ENCODE measurements at regions not wholly inside any gene's neighbourhood (a gene's known extent, or its start where the extent isn't known, plus 50 kb on each side); places are given as distances from the start of the nearest gene placed in this dataset.

DNA sequence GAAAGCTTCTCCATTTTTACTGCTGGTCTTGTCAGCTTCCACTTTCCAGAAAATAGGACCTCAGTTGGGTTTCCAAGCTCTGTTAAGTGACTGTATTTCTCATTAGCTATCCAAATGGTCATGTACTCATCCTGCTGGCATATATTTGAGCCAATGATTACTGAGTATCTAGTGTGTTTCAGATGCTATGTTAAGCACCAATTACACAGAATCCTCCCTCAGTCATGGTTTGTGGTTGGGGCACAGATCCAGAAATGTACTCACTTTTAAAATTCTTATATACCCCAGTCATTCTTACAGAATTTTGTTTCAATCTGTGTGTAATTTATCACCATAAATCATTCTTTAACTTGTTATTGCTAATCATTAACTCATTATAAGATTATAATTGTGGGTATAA lies 362.3 kb upstream of the MTPN start:
- ChIA-PET CTCF (no interaction called here), POLR2A (no interaction called here)
- DNase-seq (ENCODE audit: low read depth, low spot score) = no peak
- H3K4me3 ChIP-seq (ENCODE audit: low read depth, low read length) = no peak overlapping the region
- TF ChIP-seq, protein P1, sequence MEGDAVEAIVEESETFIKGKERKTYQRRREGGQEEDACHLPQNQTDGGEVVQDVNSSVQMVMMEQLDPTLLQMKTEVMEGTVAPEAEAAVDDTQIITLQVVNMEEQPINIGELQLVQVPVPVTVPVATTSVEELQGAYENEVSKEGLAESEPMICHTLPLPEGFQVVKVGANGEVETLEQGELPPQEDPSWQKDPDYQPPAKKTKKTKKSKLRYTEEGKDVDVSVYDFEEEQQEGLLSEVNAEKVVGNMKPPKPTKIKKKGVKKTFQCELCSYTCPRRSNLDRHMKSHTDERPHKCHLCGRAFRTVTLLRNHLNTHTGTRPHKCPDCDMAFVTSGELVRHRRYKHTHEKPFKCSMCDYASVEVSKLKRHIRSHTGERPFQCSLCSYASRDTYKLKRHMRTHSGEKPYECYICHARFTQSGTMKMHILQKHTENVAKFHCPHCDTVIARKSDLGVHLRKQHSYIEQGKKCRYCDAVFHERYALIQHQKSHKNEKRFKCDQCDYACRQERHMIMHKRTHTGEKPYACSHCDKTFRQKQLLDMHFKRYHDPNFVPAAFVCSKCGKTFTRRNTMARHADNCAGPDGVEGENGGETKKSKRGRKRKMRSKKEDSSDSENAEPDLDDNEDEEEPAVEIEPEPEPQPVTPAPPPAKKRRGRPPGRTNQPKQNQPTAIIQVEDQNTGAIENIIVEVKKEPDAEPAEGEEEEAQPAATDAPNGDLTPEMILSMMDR (IDR thresholded peaks at IDR 0.05; ENCODE audit: insufficient read depth, low read length, missing control alignments) = no peak

DNA sequence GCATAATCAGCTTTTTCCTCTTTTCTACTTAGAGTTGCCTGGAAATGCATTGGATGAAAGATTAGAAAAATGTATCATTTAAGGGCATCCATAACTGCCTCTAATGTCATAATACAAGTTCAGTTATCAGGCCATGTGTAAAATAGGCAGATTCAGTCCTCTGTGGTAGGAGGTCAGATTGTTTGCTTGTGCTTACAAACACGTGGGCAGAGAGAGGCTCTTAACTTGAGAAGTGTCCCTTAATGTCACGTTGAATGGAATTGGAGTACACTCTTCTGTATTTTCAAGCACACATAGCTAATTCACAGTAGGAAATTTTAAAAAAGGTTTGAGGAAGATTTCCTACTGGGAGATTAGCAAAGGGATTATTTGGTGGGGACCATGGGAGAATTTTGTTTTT lies 359.8 kb upstream of the MTPN start:
- TF ChIP-seq, protein P1 (IDR thresholded peaks at IDR 0.05; ENCODE audit: insufficient read depth, low read length, missing control alignments) = no peak
- no peak overlapping the region for H3K4me3 ChIP-seq (ENCODE audit: low read depth, low read length)
- no peak for DNase-seq (ENCODE audit: low read depth, low spot score)
- ChIA-PET POLR2A (no interaction called here), CTCF (no interaction called here)

DNA sequence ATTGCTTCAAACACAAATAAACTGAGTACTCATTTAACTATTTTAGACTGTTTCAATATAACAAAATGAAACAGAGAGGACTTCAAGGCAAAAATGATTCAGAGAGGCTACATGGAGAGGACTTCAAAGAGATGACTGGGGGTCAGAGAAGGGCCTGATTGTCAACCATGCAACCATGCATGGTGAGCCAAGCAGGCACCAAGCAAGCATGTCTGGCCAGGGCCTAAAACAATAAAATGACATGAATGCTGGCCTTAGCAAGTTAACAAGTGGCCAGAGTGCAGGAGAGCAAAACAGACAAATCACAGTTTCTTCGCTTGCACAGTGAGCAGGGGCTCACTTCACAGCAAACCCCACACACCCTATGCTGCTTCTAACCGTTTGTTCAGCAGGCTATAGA lies 356.5 kb upstream of the MTPN start:
- POLR2A ChIA-PET = no interaction called here
- TF ChIP-seq, protein P1 (IDR thresholded peaks at IDR 0.05; ENCODE audit: insufficient read depth, low read length, missing control alignments) = no peak
- CTCF ChIA-PET = no interaction called here
- DNase-seq (ENCODE audit: low read depth, low spot score) = no peak
- H3K4me3 ChIP-seq (ENCODE audit: low read depth, low read length) = no peak overlapping the region

DNA sequence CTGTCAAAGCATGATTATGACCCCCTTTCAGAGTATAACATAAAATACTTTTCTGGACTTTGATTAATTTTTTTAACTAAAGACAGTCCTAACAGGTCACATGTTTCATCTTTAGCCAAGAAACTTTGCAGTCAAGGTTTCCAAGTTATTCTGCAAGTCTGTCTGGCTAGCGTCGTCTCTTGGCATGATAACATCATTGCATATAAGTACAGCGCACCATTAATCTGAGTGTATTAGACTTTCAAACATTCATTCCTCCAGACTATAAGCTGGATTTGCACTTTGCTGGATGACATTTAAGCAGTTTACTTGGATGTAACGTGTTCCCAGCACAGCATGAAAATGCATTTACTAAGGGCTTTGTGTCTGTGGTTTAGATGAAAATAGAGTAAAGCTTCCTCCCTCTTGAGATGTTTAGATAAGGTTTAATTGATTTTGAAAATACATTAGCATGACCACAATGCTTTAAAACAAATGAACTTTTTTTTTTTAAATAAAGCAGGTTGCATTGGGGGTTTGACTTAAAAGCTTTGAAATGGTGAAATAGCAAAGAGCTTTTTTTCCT lies 349.0 kb upstream of the MTPN start:
- no peak overlapping the region for H3K4me3 ChIP-seq (ENCODE audit: low read depth, low read length)
- CTCF ChIA-PET = no interaction called here
- POLR2A ChIA-PET = no interaction called here
- TF ChIP-seq, protein P1 (IDR thresholded peaks at IDR 0.05; ENCODE audit: insufficient read depth, low read length, missing control alignments) = no peak
- no peak for DNase-seq (ENCODE audit: low read depth, low spot score)

DNA sequence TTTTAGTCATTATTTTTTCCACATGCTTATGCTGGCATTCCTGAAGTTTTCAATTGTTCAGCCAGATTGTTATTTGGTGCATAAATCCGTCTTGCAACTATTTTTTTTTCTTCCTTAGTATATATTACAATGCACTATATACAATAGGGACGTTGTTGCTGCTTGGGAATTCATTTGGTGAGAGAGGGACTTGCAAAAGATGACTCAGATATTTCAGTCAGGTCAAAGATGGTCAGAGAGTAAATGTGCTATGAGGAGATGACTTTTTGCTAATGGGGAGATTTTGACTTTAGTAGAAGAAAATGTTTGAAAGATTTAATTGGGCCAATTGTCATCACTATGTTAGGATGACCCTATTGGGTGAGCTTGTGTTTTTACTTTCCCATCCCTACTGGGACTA lies 348.4 kb upstream of the MTPN start:
- H3K4me3 ChIP-seq (ENCODE audit: low read depth, low read length) = no peak overlapping the region
- CTCF ChIA-PET = no interaction called here
- TF ChIP-seq, protein P1 (IDR thresholded peaks at IDR 0.05; ENCODE audit: insufficient read depth, low read length, missing control alignments) = no peak
- POLR2A ChIA-PET = no interaction called here
- no peak for DNase-seq (ENCODE audit: low read depth, low spot score)

DNA sequence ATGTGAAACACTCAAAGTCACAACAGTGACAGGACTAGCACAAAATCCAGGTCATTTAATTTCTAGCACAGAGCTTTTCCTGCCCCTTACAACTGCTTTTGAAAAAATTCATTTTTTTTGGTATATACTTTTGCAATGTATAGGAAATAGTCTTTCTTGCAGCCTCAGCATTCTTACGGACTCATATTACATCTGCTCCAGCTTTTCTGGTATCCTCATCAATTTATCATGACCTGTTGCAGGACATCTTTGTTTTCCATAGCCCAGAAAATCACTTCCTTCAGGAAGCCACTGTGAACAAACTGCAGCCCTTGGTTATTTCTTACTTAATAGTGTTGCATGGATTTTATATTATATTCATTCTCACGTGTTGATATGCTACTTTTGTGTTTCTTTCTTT lies 347.9 kb upstream of the MTPN start:
- TF ChIP-seq, protein P1 (IDR thresholded peaks at IDR 0.05; ENCODE audit: insufficient read depth, low read length, missing control alignments) = no peak
- ChIA-PET CTCF (no interaction called here), POLR2A (no interaction called here)
- H3K4me3 ChIP-seq (ENCODE audit: low read depth, low read length) = no peak overlapping the region
- DNase-seq (ENCODE audit: low read depth, low spot score) = no peak
